Endothelial cell (in vitro differentiated cells): ENCODE measurements at regions not wholly inside any gene's neighbourhood (a gene's known extent, or its start where the extent isn't known, plus 50 kb on each side); places are given as distances from the start of the nearest gene placed in this dataset.

ENCODE experiments used
- DNase-seq: peaks from one replicate; pipeline ENCODE4 v3.0.0; 2021; ENCODE audit warnings: low spot score
- H3K27ac Mint-ChIP-seq: one replicate; pipeline ENCODE4 v1.8.0; 2021; ENCODE audit warnings: mixed read lengths, inconsistent platforms; ENCODE audit not compliant: unreplicated experiment
- H3K27me3 Mint-ChIP-seq: one replicate; pipeline ENCODE4 v1.8.0; 2021; ENCODE audit warnings: mild to moderate bottlenecking, moderate library complexity, mixed read lengths, inconsistent platforms; ENCODE audit not compliant: unreplicated experiment
- H3K36me3 Mint-ChIP-seq: one replicate; pipeline ENCODE4 v1.8.0; 2021; ENCODE audit warnings: mild to moderate bottlenecking, low read depth, mixed read lengths, inconsistent platforms; ENCODE audit not compliant: unreplicated experiment
- H3K4me1 Mint-ChIP-seq: one replicate; pipeline ENCODE4 v1.8.0; 2021; ENCODE audit warnings: mild to moderate bottlenecking, mixed read lengths, inconsistent platforms; ENCODE audit not compliant: unreplicated experiment
- H3K4me3 Mint-ChIP-seq: one replicate; pipeline ENCODE4 v1.8.0; 2021; ENCODE audit warnings: mild to moderate bottlenecking, mixed read lengths, inconsistent platforms; ENCODE audit not compliant: unreplicated experiment
- H3K9me3 Mint-ChIP-seq: one replicate; pipeline ENCODE4 v1.8.0; 2021; ENCODE audit warnings: mixed read lengths, inconsistent platforms; ENCODE audit not compliant: unreplicated experiment
- CTCF ChIP-seq: fragments of 200-600 bp; sonication (generic); IDR thresholded peaks from one replicate; pipeline ENCODE4 v1.5.0; 2021; ENCODE audit warnings: antibody characterized with exemption; ENCODE audit not compliant: unreplicated experiment

- DNase-seq = no peak
- Mint-ChIP-seq H3K4me1 (no peaks in the 10 kb centered on the region), H3K9me3 (no peaks in the 10 kb centered on the region), H3K27ac (no peak overlapping the region), H3K4me3 (no peak overlapping the region), H3K36me3 (no peaks in the 10 kb centered on the region), H3K27me3 (no peaks in the 10 kb centered on the region)
- no peak for TF ChIP-seq CTCF
These were observed 855.2 kb upstream of the ADGRL3 start for GRCh38 chr4:60344908-60345307.

- Mint-ChIP-seq H3K4me3 (no peak overlapping the region), H3K4me1 (no peaks in the 10 kb centered on the region), H3K27ac (no peak overlapping the region), H3K9me3 (no peaks in the 10 kb centered on the region), H3K27me3 (no peaks in the 10 kb centered on the region), H3K36me3 (no peaks in the 10 kb centered on the region)
- no peak for TF ChIP-seq CTCF
- DNase-seq = no peak
These were observed 854.7 kb upstream of the ADGRL3 start for GRCh38 chr4:60345392-60345791.

- TF ChIP-seq CTCF = no peak
- H3K4me3 Mint-ChIP-seq = no peak overlapping the region
- H3K27ac Mint-ChIP-seq = no peak overlapping the region
- no peaks in the 10 kb centered on the region for H3K4me1 Mint-ChIP-seq
- peaks cover 2% of the 10 kb centered on the region for H3K27me3 Mint-ChIP-seq
- H3K36me3 Mint-ChIP-seq = no peaks in the 10 kb centered on the region
- H3K9me3 Mint-ChIP-seq = no peaks in the 10 kb centered on the region
- no peak for DNase-seq
These were observed 840.3 kb upstream of the ADGRL3 start for GRCh38 chr4:60359746-60360367.

- no peak for TF ChIP-seq CTCF
- H3K27ac Mint-ChIP-seq = no peak overlapping the region
- H3K4me3 Mint-ChIP-seq = no peak overlapping the region
- DNase-seq = no peak
- H3K4me1 Mint-ChIP-seq = no peaks in the 10 kb centered on the region
- no peaks in the 10 kb centered on the region for H3K36me3 Mint-ChIP-seq
- H3K9me3 Mint-ChIP-seq = no peaks in the 10 kb centered on the region
- no peaks in the 10 kb centered on the region for H3K27me3 Mint-ChIP-seq
These were observed 835.0 kb upstream of the ADGRL3 start for GRCh38 chr4:60365176-60365575.

GRCh38 chr4:60366661-60367060, 833.5 kb upstream of the ADGRL3 start:
- no peak overlapping the region for H3K4me3 Mint-ChIP-seq
- no peaks in the 10 kb centered on the region for H3K36me3 Mint-ChIP-seq
- no peak for DNase-seq
- H3K27ac Mint-ChIP-seq = no peak overlapping the region
- TF ChIP-seq CTCF = no peak
- no peaks in the 10 kb centered on the region for H3K9me3 Mint-ChIP-seq
- no peaks in the 10 kb centered on the region for H3K4me1 Mint-ChIP-seq
- no peaks in the 10 kb centered on the region for H3K27me3 Mint-ChIP-seq
